Glutamatergic neuron (in vitro differentiated cells): ENCODE measurements at regions not wholly inside any gene's neighbourhood (a gene's known extent, or its start where the extent isn't known, plus 50 kb on each side); places are given as distances from the start of the nearest gene placed in this dataset.

Experiments used
- DNase-seq: peaks from one replicate; pipeline ENCODE4 v3.0.0; 2022
- H3K27ac Mint-ChIP-seq: one replicate; pipeline ENCODE4 v1.8.0; 2020; ENCODE audit warnings: mild to moderate bottlenecking, mixed read lengths, inconsistent platforms; ENCODE audit not compliant: unreplicated experiment
- H3K27me3 Mint-ChIP-seq: one replicate; pipeline ENCODE4 v1.8.0; 2020; ENCODE audit warnings: mild to moderate bottlenecking, moderate library complexity, mixed read lengths, inconsistent platforms; ENCODE audit not compliant: unreplicated experiment
- H3K36me3 Mint-ChIP-seq: one replicate; pipeline ENCODE4 v1.8.0; 2020; ENCODE audit warnings: mild to moderate bottlenecking, mixed read lengths, inconsistent platforms; ENCODE audit not compliant: unreplicated experiment
- H3K4me1 Mint-ChIP-seq: one replicate; pipeline ENCODE4 v1.8.0; 2020; ENCODE audit warnings: mild to moderate bottlenecking, low read depth, mixed read lengths, inconsistent platforms; ENCODE audit not compliant: unreplicated experiment
- H3K4me3 Mint-ChIP-seq: one replicate; pipeline ENCODE4 v1.8.0; 2020; ENCODE audit warnings: mild to moderate bottlenecking, mixed read lengths, inconsistent platforms; ENCODE audit not compliant: unreplicated experiment
- H3K9me3 Mint-ChIP-seq: one replicate; pipeline ENCODE4 v1.8.0; 2020; ENCODE audit warnings: mild to moderate bottlenecking, moderate library complexity, mixed read lengths, inconsistent platforms; ENCODE audit not compliant: unreplicated experiment
- TF ChIP-seq, protein P1 (sequence below): fragments of 200-600 bp; sonication (generic); IDR thresholded peaks from one replicate; pipeline ENCODE4 v1.5.0; 2021; ENCODE audit not compliant: partially characterized antibody, unreplicated experiment

DNA sequence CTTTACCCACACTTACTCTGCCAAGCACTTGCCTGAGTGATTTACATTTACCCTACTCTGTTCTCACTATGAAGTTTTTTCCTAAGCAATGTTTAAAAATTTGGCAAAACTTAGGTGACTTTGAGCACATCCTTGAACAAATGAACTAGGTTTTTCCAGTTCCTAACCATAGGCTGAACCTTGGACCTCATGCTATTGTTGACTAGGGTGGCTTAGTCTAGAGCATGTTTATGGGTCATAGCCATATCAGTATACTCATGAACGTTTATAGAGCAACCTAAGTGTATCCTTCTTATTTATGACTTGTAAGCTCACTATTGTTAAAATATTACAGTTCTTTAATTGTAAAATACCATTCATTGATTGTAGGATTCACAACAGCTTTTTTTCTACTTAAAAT is 85.0 kb upstream of the KRR1 start:
- Mint-ChIP-seq H3K4me3 (no peak overlapping the region), H3K4me1 (peaks cover 53% of the 10 kb centered on the region), H3K36me3 (peaks cover 5% of the 10 kb centered on the region), H3K27me3 (peaks cover 7% of the 10 kb centered on the region), H3K9me3 (peaks cover 5% of the 10 kb centered on the region), H3K27ac (no peak overlapping the region)
- no peak for DNase-seq
- TF ChIP-seq, protein P1, sequence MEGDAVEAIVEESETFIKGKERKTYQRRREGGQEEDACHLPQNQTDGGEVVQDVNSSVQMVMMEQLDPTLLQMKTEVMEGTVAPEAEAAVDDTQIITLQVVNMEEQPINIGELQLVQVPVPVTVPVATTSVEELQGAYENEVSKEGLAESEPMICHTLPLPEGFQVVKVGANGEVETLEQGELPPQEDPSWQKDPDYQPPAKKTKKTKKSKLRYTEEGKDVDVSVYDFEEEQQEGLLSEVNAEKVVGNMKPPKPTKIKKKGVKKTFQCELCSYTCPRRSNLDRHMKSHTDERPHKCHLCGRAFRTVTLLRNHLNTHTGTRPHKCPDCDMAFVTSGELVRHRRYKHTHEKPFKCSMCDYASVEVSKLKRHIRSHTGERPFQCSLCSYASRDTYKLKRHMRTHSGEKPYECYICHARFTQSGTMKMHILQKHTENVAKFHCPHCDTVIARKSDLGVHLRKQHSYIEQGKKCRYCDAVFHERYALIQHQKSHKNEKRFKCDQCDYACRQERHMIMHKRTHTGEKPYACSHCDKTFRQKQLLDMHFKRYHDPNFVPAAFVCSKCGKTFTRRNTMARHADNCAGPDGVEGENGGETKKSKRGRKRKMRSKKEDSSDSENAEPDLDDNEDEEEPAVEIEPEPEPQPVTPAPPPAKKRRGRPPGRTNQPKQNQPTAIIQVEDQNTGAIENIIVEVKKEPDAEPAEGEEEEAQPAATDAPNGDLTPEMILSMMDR, result no peak

DNA sequence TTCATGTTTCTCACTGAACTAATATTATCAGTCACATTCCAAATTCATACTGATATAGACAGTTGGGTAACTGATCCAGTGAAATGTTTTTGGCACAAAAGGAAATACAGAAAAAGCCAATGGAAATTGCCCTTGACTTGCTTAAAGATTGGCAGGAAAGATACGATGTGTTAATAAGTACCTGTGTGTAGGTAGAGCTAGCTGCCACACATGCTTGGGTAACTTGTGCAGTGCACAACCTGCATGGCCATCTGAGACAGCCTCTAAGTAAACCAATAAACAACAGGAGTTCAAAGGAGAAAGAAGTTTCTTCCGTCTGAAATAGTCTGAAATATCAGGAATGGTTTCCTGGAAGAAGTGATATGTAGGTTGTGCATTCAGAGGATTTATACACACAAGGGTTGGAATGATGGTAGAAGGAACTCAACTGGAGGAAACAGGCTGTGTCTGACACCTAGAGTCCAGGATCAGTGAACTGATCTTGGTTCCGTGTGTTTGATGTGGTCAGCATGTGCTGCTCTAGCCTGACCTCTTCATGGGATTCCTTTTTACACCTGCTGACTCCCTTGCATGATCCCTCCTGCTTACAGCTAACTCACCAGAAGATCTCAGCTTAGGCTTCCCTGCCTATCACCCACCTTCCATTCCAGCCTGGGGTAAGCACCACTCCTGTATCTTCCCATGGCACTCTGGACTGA is 81.4 kb upstream of the KRR1 start:
- DNase-seq, result no peak
- peaks cover 4% of the 10 kb centered on the region for H3K27me3 Mint-ChIP-seq
- peaks cover 4% of the 10 kb centered on the region for H3K9me3 Mint-ChIP-seq
- peaks cover 67% of the 10 kb centered on the region for H3K4me1 Mint-ChIP-seq
- peak overlapping the region; percentile 25 for H3K4me3 Mint-ChIP-seq
- TF ChIP-seq, protein P1, result no peak
- H3K27ac Mint-ChIP-seq, result peak overlapping the region; percentile 93
- peaks cover 5% of the 10 kb centered on the region for H3K36me3 Mint-ChIP-seq

DNA sequence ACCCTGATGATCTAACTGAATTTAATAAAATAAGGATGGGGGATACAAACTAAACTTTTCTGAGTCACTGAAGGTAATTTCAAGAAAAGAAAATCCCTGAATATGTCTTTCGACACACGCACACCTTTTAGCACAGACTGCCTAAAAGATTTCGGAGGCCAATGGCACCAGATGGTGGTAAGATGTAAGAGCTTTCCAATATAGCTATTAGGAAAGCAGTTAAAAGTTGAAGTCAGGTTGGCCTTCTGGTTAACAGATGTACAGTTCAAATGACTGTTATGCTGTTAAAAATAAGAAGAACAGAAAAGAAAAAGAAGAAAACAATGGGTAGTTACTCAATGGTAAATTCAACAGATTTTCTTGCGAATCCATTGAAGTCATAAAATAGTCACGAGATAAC is 80.7 kb upstream of the KRR1 start:
- peak overlapping the region; percentile 93 for H3K27ac Mint-ChIP-seq

DNA sequence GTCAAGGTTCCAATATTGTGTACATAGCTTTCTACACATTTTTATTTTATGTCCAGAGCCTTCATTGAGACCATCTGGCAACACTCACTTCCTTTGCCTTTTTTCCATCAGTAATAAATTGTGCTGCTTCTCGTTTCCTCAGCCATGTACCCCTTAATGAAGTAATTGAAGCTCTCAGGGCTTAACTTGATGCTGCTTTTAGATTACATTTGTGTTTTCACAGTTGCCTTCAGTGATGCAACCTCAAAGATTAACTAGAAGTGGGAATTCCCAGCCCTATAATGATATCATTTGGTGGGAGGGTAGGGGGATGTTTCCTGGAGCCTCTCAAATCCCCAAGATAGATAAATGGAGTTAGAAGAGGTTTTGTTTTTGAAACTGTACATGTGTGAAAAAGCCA is 80.2 kb upstream of the KRR1 start:
- peaks cover 63% of the 10 kb centered on the region for H3K4me1 Mint-ChIP-seq
- peaks cover 7% of the 10 kb centered on the region for H3K27me3 Mint-ChIP-seq
- H3K36me3 Mint-ChIP-seq, result peaks cover 5% of the 10 kb centered on the region
- H3K27ac Mint-ChIP-seq, result peak overlapping the region; percentile 93
- H3K4me3 Mint-ChIP-seq, result peak overlapping the region; percentile 50
- peaks cover 1% of the 10 kb centered on the region for H3K9me3 Mint-ChIP-seq
- TF ChIP-seq, protein P1, result no peak
- no peak for DNase-seq

More for the DNA sequence above, 80.7 kb upstream of the KRR1 start:
- Mint-ChIP-seq H3K9me3 (peaks cover 1% of the 10 kb centered on the region), H3K4me3 (peak overlapping the region; percentile 50), H3K36me3 (peaks cover 5% of the 10 kb centered on the region), H3K4me1 (peaks cover 65% of the 10 kb centered on the region), H3K27me3 (peaks cover 7% of the 10 kb centered on the region)
- TF ChIP-seq, protein P1, result no peak
- no peak for DNase-seq

DNA sequence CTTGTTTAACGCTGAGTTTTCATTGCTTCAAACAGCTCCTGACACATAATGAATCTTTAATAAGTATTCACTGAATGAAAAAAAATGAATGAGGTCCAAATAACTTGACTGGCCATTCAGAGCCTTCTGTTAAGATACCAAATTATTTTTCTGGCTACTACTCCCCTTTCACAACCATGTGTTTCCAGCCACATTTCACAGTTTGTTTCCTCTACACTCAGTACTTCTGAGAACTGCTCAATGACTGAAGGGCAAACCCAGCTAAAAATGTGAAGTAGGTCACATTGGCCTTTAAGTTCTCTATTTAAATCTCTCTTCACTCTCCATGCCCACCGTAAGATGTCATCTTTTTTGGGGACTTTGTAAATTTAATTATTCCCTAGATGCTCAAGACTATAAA is 78.4 kb upstream of the KRR1 start:
- TF ChIP-seq, protein P1, result no peak
- Mint-ChIP-seq H3K36me3 (no peaks in the 10 kb centered on the region), H3K4me1 (peaks cover 63% of the 10 kb centered on the region), H3K4me3 (peak overlapping the region; percentile 14), H3K27me3 (peaks cover 7% of the 10 kb centered on the region), H3K27ac (peak overlapping the region; percentile 83), H3K9me3 (peaks cover 1% of the 10 kb centered on the region)
- DNase-seq, result no peak
